ENCODE measurements at regions not wholly inside any gene's neighbourhood (a gene's known extent, or its start where the extent isn't known, plus 50 kb on each side); places are given as distances from the start of the nearest gene placed in this dataset.
"Not testable (repeated sequence)": the region's sequence is repeated elsewhere in the genome, so short reads cannot be mapped to it uniquely, and the experiment has no call there.

- DNase-seq (ENCODE audit: low read depth in 3 of 3, low spot score in 1 of 3) = not testable (repeated sequence)
Observed at GRCh38 chr7:106713452-106713851, 52.5 kb upstream of the CCDC71L start.

GRCh38 chr7:106714590-106715442, 53.9 kb upstream of the CCDC71L start:
- DNase-seq (ENCODE audit: low read depth in 3 of 3, low spot score in 1 of 3) = not testable (repeated sequence)

- no peak for DNase-seq (ENCODE audit: low read depth in 3 of 3, low spot score in 1 of 3)
Observed at GRCh38 chr7:106715730-106716129, 54.8 kb upstream of the CCDC71L start.

- DNase-seq (ENCODE audit: low read depth in 3 of 3, low spot score in 1 of 3) = no peak
Observed at GRCh38 chr7:106717254-106717954, 56.4 kb upstream of the CCDC71L start.

- peak; percentile 22 to 44 (median 43) for DNase-seq (ENCODE audit: low read depth in 3 of 3, low spot score in 1 of 3)
Observed at GRCh38 chr7:106717955-106718871, 57.3 kb upstream of the CCDC71L start.

GRCh38 chr7:106720641-106721040, 59.7 kb upstream of the CCDC71L start:
- no peak for DNase-seq (ENCODE audit: low read depth in 3 of 3, low spot score in 1 of 3)

- DNase-seq (ENCODE audit: low read depth in 3 of 3, low spot score in 1 of 3) = no peak
Observed at GRCh38 chr7:106721816-106722785, 61.1 kb upstream of the CCDC71L start.

GRCh38 chr7:106723398-106723797, 62.4 kb upstream of the CCDC71L start:
- DNase-seq (ENCODE audit: low read depth in 3 of 3, low spot score in 1 of 3) = no peak

- no peak for DNase-seq (ENCODE audit: low read depth in 3 of 3, low spot score in 1 of 3)
Observed at GRCh38 chr7:106729720-106730385, 68.9 kb upstream of the CCDC71L start.

- DNase-seq (ENCODE audit: low read depth in 3 of 3, low spot score in 1 of 3) = no peak
Observed at GRCh38 chr7:106731187-106731586, 70.2 kb upstream of the CCDC71L start.

- no peak for DNase-seq (ENCODE audit: low read depth in 3 of 3, low spot score in 1 of 3)
Observed at GRCh38 chr7:106731646-106732444, 70.9 kb upstream of the CCDC71L start.

- DNase-seq (ENCODE audit: low read depth in 3 of 3, low spot score in 1 of 3) = no peak
Observed at GRCh38 chr7:106735637-106736036, 74.7 kb upstream of the CCDC71L start.

GRCh38 chr7:106736123-106736507, 75.2 kb upstream of the CCDC71L start:
- no peak for DNase-seq (ENCODE audit: low read depth in 3 of 3, low spot score in 1 of 3)

GRCh38 chr7:106736508-106737201, 75.7 kb upstream of the CCDC71L start:
- DNase-seq (ENCODE audit: low read depth in 3 of 3, low spot score in 1 of 3) = no peak

- no peak for DNase-seq (ENCODE audit: low read depth in 3 of 3, low spot score in 1 of 3)
Observed at GRCh38 chr7:106737202-106737562, 76.2 kb upstream of the CCDC71L start.

- no peak for DNase-seq (ENCODE audit: low read depth in 3 of 3, low spot score in 1 of 3)
Observed at GRCh38 chr7:106740806-106741205, 79.8 kb upstream of the CCDC71L start.

- no peak for DNase-seq (ENCODE audit: low read depth in 3 of 3, low spot score in 1 of 3)
Observed at GRCh38 chr7:106744563-106745091, 83.7 kb upstream of the CCDC71L start.

- not testable (repeated sequence) for DNase-seq (ENCODE audit: low read depth in 3 of 3, low spot score in 1 of 3)
Observed at GRCh38 chr7:106747301-106747700, 86.3 kb upstream of the CCDC71L start.
